K562 (cell line): ENCODE measurements at regions not wholly inside any gene's neighbourhood (a gene's known extent, or its start where the extent isn't known, plus 50 kb on each side); places are given as distances from the start of the nearest gene placed in this dataset.

Source experiments
- ATAC-seq: fragments of 200-7000 bp; cut with Tn5 transposase; 3 replicates; pipeline ENCODE4 v1.9.1; 2020; ENCODE audit warnings: moderate library complexity
- BruUV-seq: library from RNA; stranded (reverse); fragments of 400-500 nt; replicated peaks from 2 replicates; lab custom pipeline; 2021; lab: Mats Ljungman, UMichigan
- CTCF ChIA-PET: fragments of 300-600 bp; formaldehyde crosslinking; extraction: SDS; loops from one replicate; lab custom pipeline; 2021; ENCODE audit warnings: low intra/inter-chr PET ratio; lab: Yijun Ruan, JAX
- POLR2A ChIA-PET: fragments of 300-600, 350-650 bp; sonication (Branson Sonifier 250); formaldehyde crosslinking; extraction: SDS; loops from one replicate; lab custom pipeline; 2021; ENCODE audit warnings: antibody characterized with exemption, inconsistent platforms; lab: Yijun Ruan, JAX
- DNase-seq, 4 experiments: peaks; one replicate each; pipeline versions ENCODE4 v3.0.0 to v3.0.0-alpha.2; 2011 to 2018; ENCODE audit warnings: low spot score in 3 of 4, mixed read lengths in 3 of 4; ENCODE audit errors: extremely low read depth in 1 of 4
- FAIRE-seq: peaks from 2 replicates; lab custom pipeline; 2011; peaks lifted over from hg19 to GRCh38; lab: Jason Lieb, UNC
- H2AFZ ChIP-seq: 2 replicates; pipeline ENCODE4 v1.6.0; 2011; ENCODE audit warnings: low read depth, low read length, control low read depth, inconsistent platforms
- H3K27ac ChIP-seq: fragments of 200-600 bp; 3 replicates; pipeline ENCODE4 v1.8.0; 2011; ENCODE audit warnings: low read depth, mild to moderate bottlenecking, control low read depth, inconsistent platforms, low read length, moderate library complexity, mixed read lengths; ENCODE audit errors: extremely low read depth
- H3K27me3 ChIP-seq, 2 experiments: fragments of 300-600 bp in 1 of 2; 2 replicates in 1 of 2; 3 replicates in 1 of 2; pipeline versions ENCODE4 v1.6.0 to v1.8.0; 2011; ENCODE audit warnings: inconsistent platforms in 2 of 2, low read length in 2 of 2, mild to moderate bottlenecking in 1 of 2, mixed read lengths in 1 of 2, moderate library complexity in 1 of 2; ENCODE audit not compliant: control insufficient read depth in 2 of 2, insufficient read depth in 2 of 2
- H3K36me3 ChIP-seq: fragments of 300-600 bp; 3 replicates; pipeline ENCODE4 v1.8.0; 2011; ENCODE audit warnings: mild to moderate bottlenecking, low read length, inconsistent platforms; ENCODE audit not compliant: control insufficient read depth, insufficient read depth
- H3K4me1 ChIP-seq, 2 experiments: fragments of 200-600 bp in 1 of 2; replicated peaks in 1 of 2; 2 replicates in 1 of 2; 3 replicates in 1 of 2; pipeline versions ENCODE4 v1.5.1 to v1.8.0; 2011; ENCODE audit warnings: inconsistent platforms in 2 of 2, low read length in 2 of 2, mild to moderate bottlenecking in 1 of 2, mixed read lengths in 1 of 2, moderate library complexity in 1 of 2; ENCODE audit not compliant: control insufficient read depth in 2 of 2, insufficient read depth in 2 of 2
- H3K4me2 ChIP-seq: 2 replicates; pipeline ENCODE4 v1.6.1; 2011; ENCODE audit warnings: low read length, control low read depth, inconsistent platforms, mixed read lengths; ENCODE audit not compliant: insufficient read depth
- H3K4me3 ChIP-seq: fragments of 200-600 bp; sonication (generic), shearing (Covaris generic); 2 replicates; pipeline ENCODE4 v1.5.1; 2016; ENCODE audit warnings: control low read depth, inconsistent platforms
- H3K79me2 ChIP-seq: fragments of 200-600 bp; 3 replicates; pipeline ENCODE4 v1.8.0; 2011; ENCODE audit warnings: low read length, inconsistent platforms; ENCODE audit not compliant: control insufficient read depth, insufficient read depth
- H3K9ac ChIP-seq, 2 experiments: 2 replicates each; pipeline versions ENCODE4 v1.6.0 to v1.6.1; 2011; ENCODE audit warnings: low read depth in 2 of 2, low read length in 2 of 2, control low read depth in 1 of 2, inconsistent platforms in 1 of 2, mild to moderate bottlenecking in 1 of 2, mixed read lengths in 1 of 2; ENCODE audit not compliant: insufficient read depth in 1 of 2
- H3K9me1 ChIP-seq: one replicate; pipeline ENCODE4 v1.6.0; 2011; ENCODE audit warnings: inconsistent platforms, mild to moderate bottlenecking, low read length, moderate library complexity; ENCODE audit not compliant: control insufficient read depth, insufficient read depth
- H3K9me3 ChIP-seq: replicated peaks from 2 replicates; pipeline ENCODE4 v1.5.1; 2011; ENCODE audit warnings: low read depth, low read length, inconsistent platforms; ENCODE audit not compliant: control insufficient read depth, insufficient read depth
- H4K20me1 ChIP-seq: replicated peaks from 2 replicates; pipeline ENCODE4 v1.6.1; 2011; ENCODE audit warnings: low read length, inconsistent platforms, mixed read lengths; ENCODE audit not compliant: control insufficient read depth, insufficient read depth
- BRF2 ChIP-seq: IDR thresholded peaks from 3 replicates; pipeline ENCODE4 v1.6.1; 2011; ENCODE audit warnings: borderline replicate concordance, mild to moderate bottlenecking; ENCODE audit not compliant: insufficient read length, insufficient read depth
- GABPB2 ChIP-seq: fragments of 250-450 bp; sonication (Bioruptor Pico); conservative IDR thresholded peaks from 2 replicates; pipeline ENCODE4 v1.5.1; 2021; ENCODE audit warnings: mild to moderate bottlenecking
- HDAC3 ChIP-seq: fragments of 450-650 bp; IDR thresholded peaks from 2 replicates; pipeline ENCODE4 v1.6.1; 2018; ENCODE audit warnings: borderline replicate concordance, mild to moderate bottlenecking, moderate library complexity; ENCODE audit not compliant: partially characterized antibody
- PHB ChIP-seq: fragments of 250-450 bp; sonication (Bioruptor Pico); IDR thresholded peaks from 2 replicates; pipeline ENCODE4 v1.5.0; 2021
- PYGO2 ChIP-seq: fragments of 450-650 bp; IDR thresholded peaks from 2 replicates; pipeline ENCODE4 v1.6.1; 2016; ENCODE audit warnings: mild to moderate bottlenecking, missing genetic modification characterization, moderate library complexity, missing compliant biosample characterization
- SAFB ChIP-seq: fragments of 200-400 bp; formaldehyde crosslinking; IDR thresholded peaks from 2 replicates; pipeline ENCODE4 v1.6.1; 2017; ENCODE audit warnings: low read depth, low read length, borderline replicate concordance
- TAF1 ChIP-seq: IDR thresholded peaks from 2 replicates; pipeline ENCODE4 v1.6.1; 2011; ENCODE audit warnings: mild to moderate bottlenecking, low read length, moderate library complexity; ENCODE audit not compliant: insufficient read depth, control insufficient read depth, severe bottlenecking; ENCODE audit errors: extremely low read depth
- YY1 ChIP-seq, 3 experiments: IDR thresholded peaks; 2 replicates each; pipeline ENCODE4 v1.6.1; 2011; ENCODE audit warnings: low read length in 2 of 3, mild to moderate bottlenecking in 2 of 3, moderate library complexity in 2 of 3, borderline replicate concordance in 1 of 3, control low read depth in 1 of 3, low read depth in 1 of 3; ENCODE audit not compliant: insufficient read depth in 3 of 3, insufficient replicate concordance in 2 of 3, control insufficient read depth in 1 of 3, insufficient read length in 1 of 3; ENCODE audit errors: extremely low read depth in 1 of 3
- ZC3H4 ChIP-seq: sonication (generic); formaldehyde crosslinking; IDR thresholded peaks from 2 replicates; pipeline ENCODE4 v1.9.0; 2021; ENCODE audit warnings: missing genetic modification reagents, borderline replicate concordance
- ZNF23 ChIP-seq: fragments of 250-450 bp; sonication (Bioruptor Pico); IDR thresholded peaks from 2 replicates; pipeline ENCODE4 v1.4.0; 2020; ENCODE audit warnings: mild to moderate bottlenecking
- WGBS: fragments of 100-300 bp; shearing (Covaris generic); methylation state at CpG from one replicate; pipeline ENCODE4 v1.1.6; 2016; ENCODE audit warnings: low coverage, mixed read lengths; ENCODE audit not compliant: insufficient coverage; ENCODE audit errors: missing lambda C conversion rate; 5-methylcytosine and 5-hydroxymethylcytosine counted together
- in situ Hi-C: fragments of 300-500 bp; cut with MboI; formaldehyde crosslinking; loops from 4 replicates; pipeline ENCODE4 v1.15.0; 2018; ENCODE audit warnings: inconsistent platforms, mixed read lengths
- intact Hi-C: fragments of 100-400 bp; cut with micrococcal nuclease; formaldehyde crosslinking; loops from 2 replicates; pipeline ENCODE4 v1.14.2; 2022

- peaks cover 50 to 83% of the 10 kb centered on the region in 2 experiments for H3K27me3 ChIP-seq
- ATAC-seq: no peak
- no peaks in the 10 kb centered on the region for H3K79me2 ChIP-seq
- CTCF ChIA-PET: no interaction called here
- in situ Hi-C loops: no loop called here
- TF ChIP-seq ZNF23 (CRISPR knock-in tag): no peak
- no peak for TF ChIP-seq BRF2
- no peak for TF ChIP-seq HDAC3
- no peak for TF ChIP-seq GABPB2
- TF ChIP-seq ZC3H4 (CRISPR knock-in tag): no peak
- no peak for TF ChIP-seq PYGO2
- no peak for TF ChIP-seq SAFB
- TF ChIP-seq PHB (CRISPR knock-in tag): no peak
- TF ChIP-seq TAF1: no peak
- no peak for TF ChIP-seq YY1 (IDR thresholded peaks at IDR 0.05; ENCODE audit: borderline replicate concordance in 1 of 3, control insufficient read depth in 1 of 3, extremely low read depth in 1 of 3, insufficient read depth in 3 of 3, insufficient read length in 1 of 3, insufficient replicate concordance in 2 of 3, low read depth in 1 of 3, low read length in 2 of 3)
- intact Hi-C loops: loop anchor here (10.0 kb wide), 1 partner anchor 188 kb away; no protein-coding TSS in a partner anchor
- peaks cover 0 to 8% of the 10 kb centered on the region in 2 experiments; a peak in 1 of 5 replicates for H3K4me1 ChIP-seq
- no peak overlapping the region for H2AFZ ChIP-seq
- no peak overlapping the region for H3K27ac ChIP-seq
- WGBS: 2% methylated on average over 17 of the region's 18 CpGs
- no peak overlapping the region for H3K4me3 ChIP-seq
- H3K36me3 ChIP-seq: no peaks in the 10 kb centered on the region
- POLR2A ChIA-PET: interaction anchor here (0.7 kb wide), 1 partner anchor 284 kb away, joined by 3 read pairs; no protein-coding TSS in a partner anchor
- H3K9me1 ChIP-seq: no peaks in the 10 kb centered on the region
- no peak overlapping the region for H3K4me2 ChIP-seq
- FAIRE-seq: no peak
- no peaks in the 10 kb centered on the region for H3K9me3 ChIP-seq
- BruUV-seq: no TSS peak
- no peak for DNase-seq
- H4K20me1 ChIP-seq: peaks cover 6% of the 10 kb centered on the region
- no peak overlapping the region; a peak in 1 of 4 replicates for H3K9ac ChIP-seq
These were observed 151.1 kb downstream of the GLI2 start for GRCh38 chr2:120886534-120887319.
